SK-MEL-5 (cell line): ENCODE measurements at regions not wholly inside any gene's neighbourhood (a gene's known extent, or its start where the extent isn't known, plus 50 kb on each side); places are given as distances from the start of the nearest gene placed in this dataset.
A peak's percentile ranks its signal among the peaks of the same experiment; 100 is the strongest.

Source experiments
- DNase-seq: peaks from one replicate; pipeline ENCODE4 v3.0.0-alpha.2; 2016; ENCODE audit warnings: low read depth, low spot score
- in situ Hi-C: cut with HindIII; loops from 2 replicates; pipeline ENCODE4 v1.10.0; 2016; ENCODE audit warnings: low sequenced_read_pairs, high pct_unique_total_duplicates, low pct_unique_long_range_greater_than_20kb

- no peak for DNase-seq
- in situ Hi-C loops: no loop called here
These were observed 723.3 kb downstream of the TSN start for GRCh38 chr2:122478771-122479170.

GRCh38 chr2:122480501-122481243 is 725.2 kb downstream of the TSN start:
- in situ Hi-C loops: no loop called here
- DNase-seq: no peak

DNA sequence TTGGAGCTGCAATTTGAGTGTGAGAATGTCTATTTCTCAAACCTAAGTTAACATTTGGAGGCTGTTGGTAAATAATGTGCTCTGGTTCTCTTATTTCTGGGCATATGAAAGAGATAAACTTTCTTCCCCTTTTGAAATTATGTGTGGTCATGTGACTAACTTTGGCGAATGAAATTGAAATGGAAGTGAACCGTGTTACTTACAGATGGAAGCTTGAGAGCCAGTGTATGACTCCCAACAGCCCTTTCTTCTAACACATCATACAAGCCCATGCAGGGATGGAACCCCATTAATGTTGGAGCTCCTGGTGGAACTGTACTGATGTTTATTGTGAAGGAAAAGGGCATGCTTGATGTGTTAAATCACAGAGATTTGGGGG is 725.8 kb downstream of the TSN start:
- DNase-seq: no peak
- in situ Hi-C loops: no loop called here

- in situ Hi-C loops: no loop called here
- no peak for DNase-seq
These were observed 726.3 kb downstream of the TSN start for GRCh38 chr2:122481717-122482116.

- DNase-seq: no peak
- in situ Hi-C loops: no loop called here
These were observed 730.6 kb downstream of the TSN start for GRCh38 chr2:122486086-122486485.

DNA sequence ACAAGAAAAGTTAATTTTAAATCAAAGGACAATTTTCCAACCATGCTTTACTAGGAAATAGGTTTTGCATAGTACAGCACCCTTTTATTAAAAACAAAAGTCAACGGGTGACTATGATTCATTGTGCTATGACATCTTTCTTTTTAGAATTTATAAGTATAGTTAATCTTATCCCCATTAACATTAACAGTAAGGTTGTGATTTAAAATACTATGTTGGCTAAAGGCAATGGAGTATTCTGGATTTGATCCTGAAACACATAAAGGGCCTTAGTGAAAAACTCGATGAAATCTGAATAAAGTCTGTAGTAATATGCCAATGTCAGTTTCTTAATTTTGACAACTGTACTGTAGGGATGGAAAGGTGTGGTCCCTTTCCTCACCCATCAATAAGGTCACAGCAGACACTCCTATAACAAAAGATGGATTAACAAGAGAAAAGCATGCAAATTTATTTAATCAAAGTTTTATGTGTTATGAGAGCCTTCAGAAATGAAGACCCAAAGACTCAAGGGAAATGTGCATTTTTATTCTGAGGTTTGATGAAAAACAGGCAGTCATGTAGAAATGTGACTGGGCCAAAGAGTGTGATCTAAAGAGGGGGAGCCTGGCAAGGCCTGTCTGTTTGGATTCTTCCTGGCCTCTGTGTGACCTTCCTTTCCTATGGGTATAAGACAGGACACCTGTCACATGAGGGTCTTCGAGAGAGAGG is 731.4 kb downstream of the TSN start:
- no peak for DNase-seq
- in situ Hi-C loops: no loop called here

DNA sequence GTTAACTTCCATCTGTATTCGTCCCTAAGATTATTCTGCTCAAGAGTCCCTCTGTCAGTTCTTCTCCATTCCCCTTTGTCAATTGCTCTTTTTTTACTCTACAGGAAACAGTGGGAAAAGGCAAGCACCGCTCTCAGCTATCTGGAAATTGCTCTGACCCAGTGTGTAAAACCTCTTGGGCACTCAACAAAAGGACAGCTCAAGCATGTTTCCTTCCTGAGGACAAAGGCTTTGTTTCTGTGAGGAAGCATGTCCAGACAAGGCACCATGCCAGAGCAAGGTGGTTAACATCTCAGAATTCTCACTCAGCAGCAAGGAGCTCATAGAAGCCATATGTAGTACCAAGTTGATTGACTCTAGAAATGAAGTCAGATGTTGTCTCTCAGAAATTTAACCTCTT is 735.6 kb downstream of the TSN start:
- no peak for DNase-seq

DNA sequence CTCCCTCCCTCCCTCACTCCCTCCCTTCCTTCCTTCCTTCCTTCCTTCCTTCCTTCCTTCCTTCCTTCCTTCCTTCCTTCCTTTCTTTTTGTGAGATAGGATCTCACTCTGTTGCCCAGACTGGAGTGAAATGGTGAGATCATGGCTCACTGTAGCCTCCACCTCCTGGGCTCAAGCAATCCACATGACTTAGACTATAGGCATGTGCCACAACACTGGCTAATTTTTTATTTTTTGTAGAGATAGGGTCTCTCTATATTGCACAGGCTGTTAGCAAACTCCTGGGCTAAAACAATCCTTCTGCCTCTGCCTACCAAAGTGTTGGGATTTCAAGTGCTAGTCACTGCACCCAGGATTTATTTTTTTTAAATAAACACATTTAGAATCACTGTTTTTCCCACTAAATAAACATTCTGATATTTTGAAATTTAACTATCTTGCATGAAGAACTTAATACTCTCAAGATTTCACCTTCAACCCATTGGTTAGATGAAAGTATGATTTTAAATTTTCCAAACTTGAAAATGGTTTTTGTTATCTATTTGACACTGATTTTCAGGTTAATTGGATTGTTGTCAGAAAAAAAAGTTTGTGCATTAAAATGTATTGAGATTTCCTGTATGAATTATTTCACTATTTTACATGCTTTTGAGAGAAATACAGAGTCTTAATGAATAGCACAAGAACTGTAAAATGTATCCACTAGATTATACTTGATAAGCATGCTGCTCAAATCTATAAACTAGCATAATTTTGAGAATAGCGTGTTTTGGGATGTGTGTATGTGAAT is 745.1 kb downstream of the TSN start:
- in situ Hi-C loops: no loop called here
- no peak for DNase-seq

More for the DNA sequence above, 735.6 kb downstream of the TSN start:
- in situ Hi-C loops: no loop called here

DNA sequence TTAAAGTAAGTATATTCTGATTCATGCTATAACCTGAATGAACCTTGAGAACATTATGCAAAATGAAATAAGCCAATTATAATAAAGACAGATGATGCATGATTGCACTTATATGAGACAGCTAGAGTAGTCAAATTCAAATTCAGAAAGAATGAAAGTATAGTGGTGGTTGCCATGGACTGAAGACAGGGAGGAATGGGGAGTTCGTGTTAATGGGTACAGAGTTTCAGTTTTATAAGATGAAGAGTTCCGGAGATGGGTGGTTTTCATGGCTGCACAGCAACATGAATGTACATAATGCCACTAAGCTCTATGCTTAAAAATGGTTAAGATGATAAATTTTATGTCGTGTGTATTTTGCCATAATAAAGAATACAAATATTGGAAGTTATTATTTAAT is 751.2 kb downstream of the TSN start:
- in situ Hi-C loops: no loop called here

GRCh38 chr2:122507261-122507660 is 751.8 kb downstream of the TSN start:
- in situ Hi-C loops: no loop called here
- DNase-seq: no peak

More for the DNA sequence above, 751.2 kb downstream of the TSN start:
- DNase-seq: no peak

- no peak for DNase-seq
- in situ Hi-C loops: no loop called here
These were observed 756.6 kb downstream of the TSN start for GRCh38 chr2:122512091-122512490.

DNA sequence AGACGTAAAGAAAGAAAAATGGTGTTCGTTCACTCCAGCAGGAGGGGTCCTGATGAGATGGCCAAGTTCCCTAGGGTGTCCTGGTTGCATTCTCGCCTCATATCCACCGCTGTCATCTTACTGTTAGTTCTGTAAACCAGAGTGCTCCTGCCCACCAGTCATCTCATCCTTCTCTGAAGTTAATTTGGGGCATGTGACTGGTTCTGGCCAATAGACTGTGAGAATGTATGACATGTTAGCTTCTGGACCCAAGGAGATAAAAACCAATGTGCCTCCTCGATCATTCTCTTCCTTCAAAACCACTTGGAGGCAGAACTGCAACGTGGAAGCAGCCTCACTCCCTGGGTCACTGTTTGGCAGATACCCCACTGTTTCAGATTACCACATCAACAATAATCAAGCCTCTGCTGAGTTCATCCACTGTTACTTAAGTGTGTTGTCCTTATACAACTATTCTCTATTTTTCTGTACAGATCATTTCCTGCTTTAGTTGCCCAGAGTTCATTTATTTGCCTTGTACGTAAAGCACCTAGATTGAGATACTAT is 759.1 kb downstream of the TSN start:
- no peak for DNase-seq
- in situ Hi-C loops: no loop called here

- in situ Hi-C loops: no loop called here
These were observed 760.4 kb downstream of the TSN start for GRCh38 chr2:122515731-122516290.

GRCh38 chr2:122516775-122517174 is 761.3 kb downstream of the TSN start:
- in situ Hi-C loops: no loop called here
- no peak for DNase-seq

More at GRCh38 chr2:122515731-122516290, 760.4 kb downstream of the TSN start:
- DNase-seq: no peak

DNA sequence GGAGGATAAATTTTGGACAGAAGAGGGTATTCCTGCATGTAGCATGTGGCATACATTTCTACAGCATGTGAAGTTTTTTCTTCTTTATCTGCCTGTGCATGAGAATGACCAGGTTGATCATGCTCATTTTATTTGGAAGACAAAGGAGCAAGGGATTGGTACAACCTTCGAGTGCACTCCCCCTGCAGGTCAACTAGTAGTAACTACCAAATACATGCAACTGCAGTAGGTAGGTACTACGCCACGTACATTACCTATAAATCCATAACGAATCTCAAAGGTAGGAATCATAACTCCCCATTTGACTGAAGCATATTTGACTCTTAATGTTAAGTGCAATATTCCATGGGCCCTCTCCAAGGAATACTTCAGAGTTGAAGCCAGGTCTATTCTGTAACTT is 763.9 kb downstream of the TSN start:
- DNase-seq: peak; percentile 37
- in situ Hi-C loops: no loop called here

DNA sequence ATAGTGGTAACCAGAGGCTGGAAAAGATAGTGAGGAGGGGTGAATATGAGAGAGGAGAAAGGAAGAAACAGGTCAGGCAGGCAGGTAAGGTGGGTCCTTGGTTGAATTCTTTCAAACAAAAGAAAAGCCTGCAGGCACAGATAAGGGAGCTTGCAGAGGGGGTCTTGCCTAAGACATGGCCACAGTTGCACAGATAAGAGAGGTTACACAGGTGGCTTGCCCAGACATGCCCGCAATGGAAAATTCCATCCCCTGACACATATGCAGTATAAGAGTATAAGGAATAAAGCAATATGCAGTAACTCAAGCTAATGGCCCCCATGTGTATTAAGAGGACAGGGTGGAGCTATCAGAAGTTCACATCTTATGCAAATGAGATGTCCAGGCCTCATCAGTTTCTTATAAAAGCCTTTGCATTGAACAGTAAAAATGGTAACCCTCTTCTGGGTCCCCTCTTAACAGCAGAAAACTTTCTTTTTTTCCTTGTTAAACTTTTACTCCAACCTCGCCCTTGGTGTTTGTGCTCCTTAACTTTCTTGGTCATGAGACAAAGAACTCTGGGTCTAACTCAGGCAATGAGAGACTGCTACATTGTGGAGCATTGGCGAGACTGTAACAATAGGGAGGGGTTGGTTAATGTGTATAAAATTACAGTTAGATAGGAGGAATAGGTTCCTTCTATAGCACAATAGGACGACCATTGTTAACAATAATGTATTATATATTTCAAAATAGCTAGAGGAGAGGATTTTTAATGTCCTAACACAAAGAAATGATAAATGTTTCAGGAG is 764.6 kb downstream of the TSN start:
- in situ Hi-C loops: no loop called here
- no peak for DNase-seq

GRCh38 chr2:122523143-122523542 is 767.7 kb downstream of the TSN start:
- in situ Hi-C loops: no loop called here
- peak; percentile 27 for DNase-seq
